Non-pigmented ciliary epithelial cell (primary cell): ENCODE measurements at regions not wholly inside any gene's neighbourhood (a gene's known extent, or its start where the extent isn't known, plus 50 kb on each side); places are given as distances from the start of the nearest gene placed in this dataset.

Experiments
- DNase-seq: peaks from one replicate; pipeline ENCODE4 v3.0.0-alpha.2; 2010; ENCODE audit warnings: low read depth

DNA sequence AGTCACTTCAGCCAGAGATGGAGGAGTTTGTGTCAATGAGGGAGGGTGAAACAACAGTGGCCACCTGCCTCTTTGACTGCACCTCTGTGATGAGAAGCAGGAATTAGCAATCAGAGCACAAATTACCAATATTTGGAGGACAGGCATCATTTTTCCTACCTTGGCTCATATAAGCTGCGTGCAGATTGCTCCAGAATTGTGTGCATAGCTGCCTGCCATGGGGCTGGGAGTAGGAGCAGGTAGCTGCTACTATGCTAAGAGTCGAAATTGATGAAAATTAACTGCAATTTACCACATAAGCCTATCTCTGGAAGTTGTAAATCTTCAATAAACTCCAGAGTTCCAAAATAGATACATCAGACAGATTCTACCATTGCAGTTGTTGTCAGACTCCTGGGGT lies 167.5 kb upstream of the HTR2A start:
- DNase-seq: no peak

DNA sequence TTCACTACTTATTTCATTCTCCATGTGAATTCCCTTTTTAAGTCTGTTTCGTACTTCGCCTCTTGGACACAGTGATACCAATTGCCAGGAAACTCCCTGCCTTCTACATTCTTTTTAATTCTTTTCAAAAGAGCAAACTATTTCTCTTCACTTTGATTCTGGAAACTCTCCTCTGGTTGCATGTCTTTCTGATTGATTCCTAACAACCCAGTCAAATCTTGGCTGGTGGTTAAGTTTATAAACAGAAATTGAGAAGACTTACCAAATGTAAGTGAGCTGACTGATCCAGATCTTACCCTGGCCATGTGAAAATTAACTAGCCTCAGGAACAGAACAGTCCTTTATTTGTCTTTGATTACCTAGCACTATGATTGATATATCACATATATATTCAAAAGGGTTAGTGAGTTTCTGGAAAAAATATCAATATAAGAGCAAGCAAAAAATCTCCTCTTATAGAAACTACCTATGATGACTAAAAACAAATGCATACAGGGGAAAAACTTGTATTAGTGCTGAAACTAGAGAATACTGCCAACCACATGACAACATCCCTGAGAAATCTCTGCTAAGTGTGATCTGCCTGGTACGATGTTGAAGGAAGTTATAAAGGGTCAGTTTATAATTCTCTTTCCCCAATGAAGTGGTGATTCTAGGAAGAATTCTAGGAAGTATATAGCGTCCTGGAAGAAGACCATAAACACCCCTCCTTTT lies 152.6 kb upstream of the HTR2A start:
- no peak for DNase-seq

DNA sequence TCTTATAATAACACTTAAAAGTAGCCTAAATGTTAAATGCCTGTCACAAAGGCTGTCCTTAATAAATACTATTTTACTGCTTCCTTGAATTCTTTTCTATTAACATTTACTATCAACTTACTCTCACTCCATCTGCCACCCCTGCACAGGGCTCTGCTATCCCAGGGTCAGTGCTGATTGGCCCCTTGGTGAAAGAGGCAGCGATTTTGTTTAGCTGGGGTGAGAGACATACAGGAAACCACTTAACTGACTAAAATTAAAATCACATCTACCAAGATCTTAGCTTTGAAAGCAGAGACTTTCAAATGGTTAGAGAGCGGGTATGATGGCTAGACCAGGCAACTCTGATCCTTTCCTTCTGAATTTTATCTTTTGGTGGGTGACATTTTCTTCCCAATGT lies 149.9 kb upstream of the HTR2A start:
- DNase-seq: no peak

DNA sequence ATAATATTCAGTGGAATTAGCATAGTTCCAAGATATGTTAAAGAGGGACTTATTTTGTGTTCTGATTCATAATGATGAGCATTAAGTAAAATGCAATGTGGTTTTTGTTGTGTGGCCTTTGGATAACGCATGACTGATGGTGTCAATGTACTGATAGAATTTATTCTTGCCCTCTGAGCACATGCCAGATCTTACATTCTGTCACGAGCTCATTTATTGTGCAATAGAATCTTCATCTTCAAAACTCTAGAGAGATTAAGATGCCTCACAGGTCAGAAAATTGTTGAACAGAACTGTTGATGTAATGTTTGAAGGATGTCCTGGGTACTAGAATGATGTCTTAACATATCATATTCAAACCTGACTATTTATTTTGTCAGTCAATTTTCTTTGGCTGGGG lies 148.0 kb upstream of the HTR2A start:
- no peak for DNase-seq

DNA sequence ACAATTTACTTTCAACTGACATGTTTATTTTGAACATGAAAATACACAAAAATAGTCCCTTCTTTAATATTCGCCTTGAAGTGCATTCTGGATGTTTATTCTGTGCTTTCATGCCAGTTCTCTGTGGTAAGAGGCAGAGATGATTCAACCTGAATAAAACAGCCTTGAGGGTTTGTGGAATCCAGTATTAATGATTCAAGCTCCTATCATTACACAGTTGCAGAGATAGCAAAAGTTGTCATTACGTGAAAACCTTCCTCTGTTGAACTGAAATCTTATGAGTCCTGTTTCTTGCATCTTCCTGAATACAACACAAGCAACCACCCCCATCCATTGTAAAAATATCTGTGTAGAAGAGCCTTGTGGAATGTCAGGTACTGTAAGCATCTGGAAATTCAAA lies 142.3 kb upstream of the HTR2A start:
- peak; percentile 71 for DNase-seq

DNA sequence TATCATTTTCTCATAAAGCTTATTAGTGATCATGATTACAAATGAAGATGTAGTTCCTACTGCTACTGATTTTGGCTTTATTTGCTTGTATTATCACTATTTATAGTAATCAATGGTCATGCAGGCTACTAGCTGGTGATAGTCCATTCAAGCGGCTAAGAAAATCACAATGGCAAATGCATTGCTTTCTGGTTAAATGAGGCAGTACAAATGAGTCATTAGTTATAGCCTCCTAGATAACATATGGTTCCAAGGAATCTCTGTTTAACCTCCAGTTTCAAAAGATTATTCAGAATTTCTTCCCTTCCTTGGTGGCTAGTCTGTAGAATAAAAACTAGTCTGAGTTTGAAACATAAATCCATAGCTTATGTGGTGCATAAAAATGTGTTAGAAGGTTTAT lies 141.3 kb upstream of the HTR2A start:
- peak; percentile 19 for DNase-seq

DNA sequence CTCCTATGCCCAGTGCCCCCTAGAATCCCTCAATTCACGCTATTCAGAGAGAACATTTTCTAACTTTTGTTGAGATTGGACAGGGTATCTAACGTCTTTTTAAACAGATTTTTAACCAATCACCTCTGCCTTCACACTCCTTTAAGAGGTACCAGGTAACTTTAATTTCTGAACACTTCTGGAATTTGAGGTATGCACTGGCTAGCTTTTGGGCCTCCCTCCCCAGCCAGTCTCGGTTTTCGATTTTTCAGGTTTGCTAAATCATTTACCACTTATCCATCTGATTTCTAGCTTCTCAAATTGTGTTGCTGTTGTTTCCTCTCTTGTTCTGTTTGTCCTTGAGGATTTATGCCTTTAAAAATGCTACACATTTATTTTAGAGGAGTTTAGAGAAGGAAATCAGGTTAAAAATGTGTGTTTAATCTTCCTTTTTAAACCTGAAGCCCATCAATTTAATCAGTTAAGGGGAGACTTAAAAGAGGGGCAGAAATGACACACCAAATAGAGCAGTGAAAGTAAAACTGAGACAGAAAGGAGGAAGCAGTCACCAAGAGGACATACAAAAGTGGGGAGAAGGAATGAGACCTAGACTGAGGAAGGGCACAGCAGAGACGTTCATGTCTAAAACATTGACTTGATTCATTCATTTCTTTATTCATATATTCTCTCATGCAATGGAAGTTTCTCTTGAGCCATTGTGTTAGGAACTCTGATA lies 139.6 kb upstream of the HTR2A start:
- DNase-seq: no peak

DNA sequence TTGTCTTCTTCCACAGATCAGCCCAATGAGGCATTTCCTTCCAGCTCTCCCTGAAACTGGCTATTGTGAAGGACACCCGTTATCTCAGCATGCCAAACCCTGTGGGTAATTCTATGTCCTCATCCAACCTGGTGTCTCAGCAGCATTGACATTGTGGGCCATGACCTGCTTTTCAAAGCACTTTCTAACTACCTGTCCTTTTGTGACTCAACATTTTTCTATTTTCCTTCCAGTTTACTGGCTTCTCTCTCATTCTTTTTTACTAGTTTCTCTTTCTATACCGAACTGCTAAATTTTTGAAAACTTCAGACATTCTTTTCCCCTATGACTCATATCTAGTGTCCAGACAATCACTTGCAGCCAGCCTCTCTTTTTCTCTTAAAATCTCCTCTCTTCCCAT lies 136.4 kb upstream of the HTR2A start:
- DNase-seq: peak; percentile 23

DNA sequence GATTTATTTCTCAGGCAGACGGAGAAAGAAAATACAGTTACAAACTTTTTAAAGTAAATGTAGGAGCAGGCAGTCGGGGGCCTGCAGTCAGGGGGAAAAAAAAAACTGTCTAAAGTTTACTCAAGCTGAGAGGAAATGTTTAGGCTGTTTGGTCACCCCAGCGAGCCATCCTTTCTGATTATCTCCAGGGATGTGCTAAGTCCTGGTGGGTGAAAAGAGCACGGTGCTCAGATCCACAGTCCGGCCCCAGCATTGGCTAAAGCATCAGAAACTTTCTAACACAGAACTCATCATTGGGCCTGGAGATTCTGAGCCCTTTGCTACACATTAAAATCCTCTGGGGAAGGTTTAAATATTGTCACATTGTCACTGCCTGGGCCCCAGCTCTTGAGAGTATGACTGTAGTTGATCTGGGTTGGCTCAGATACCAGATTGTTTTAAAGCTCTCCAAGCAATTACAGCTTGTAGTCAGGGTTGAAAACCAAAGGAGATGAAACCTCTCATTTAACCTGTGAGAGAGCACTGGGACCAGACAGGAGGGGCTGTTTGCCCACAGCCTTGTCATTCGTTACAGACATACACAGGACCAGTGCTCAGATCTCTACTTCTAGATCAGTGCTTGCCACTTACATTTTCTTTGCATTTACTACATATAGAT lies 131.1 kb upstream of the HTR2A start:
- no peak for DNase-seq

DNA sequence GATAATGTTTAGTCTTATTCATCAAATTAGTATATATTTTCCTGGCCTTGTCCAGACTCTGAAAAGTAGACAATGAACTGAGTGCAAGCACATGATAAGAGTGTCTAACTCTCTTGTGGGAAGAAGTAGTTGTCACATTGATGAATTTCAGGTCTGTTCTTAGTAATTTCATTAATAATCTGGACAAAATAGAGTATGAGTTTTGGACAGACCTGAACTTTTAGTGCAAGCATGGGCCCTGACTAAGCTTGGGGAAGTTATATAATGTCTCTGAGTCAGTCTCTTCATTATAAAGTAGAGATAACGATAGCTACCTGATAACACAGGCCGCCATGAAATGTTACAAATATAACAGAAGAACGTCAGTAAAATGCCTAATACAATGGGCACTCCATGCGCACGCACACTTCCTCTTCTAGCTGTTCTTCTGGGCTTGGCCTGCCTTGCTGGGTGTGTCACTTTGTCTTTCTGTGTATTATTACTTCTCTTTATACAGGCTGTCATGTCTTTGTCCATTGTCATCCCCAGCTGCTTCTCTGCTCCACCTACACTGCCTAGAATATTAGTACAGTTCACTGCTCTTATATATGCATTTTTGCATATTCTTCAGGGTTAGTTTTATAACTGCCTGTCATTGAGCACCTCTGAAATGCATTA lies 129.1 kb upstream of the HTR2A start:
- DNase-seq: no peak

DNA sequence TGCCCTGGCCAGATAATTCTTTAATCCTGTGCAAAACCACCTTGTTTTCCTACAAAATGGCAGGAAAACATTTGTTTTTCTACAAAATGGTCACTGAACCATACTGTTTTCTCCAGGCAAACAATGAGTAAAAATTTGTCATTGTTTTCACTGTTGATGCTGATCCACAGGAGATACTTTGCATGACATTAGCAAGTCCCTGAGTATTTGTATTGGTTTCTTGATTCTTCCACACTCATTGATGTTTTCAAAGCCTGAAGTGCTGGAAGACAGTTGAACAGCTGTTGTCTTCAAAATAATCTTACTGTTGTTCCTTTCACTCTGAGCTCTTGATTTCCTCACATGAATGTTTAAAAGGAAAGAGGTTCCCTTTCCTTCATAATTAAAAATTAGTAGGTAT lies 123.1 kb upstream of the HTR2A start:
- no peak for DNase-seq

DNA sequence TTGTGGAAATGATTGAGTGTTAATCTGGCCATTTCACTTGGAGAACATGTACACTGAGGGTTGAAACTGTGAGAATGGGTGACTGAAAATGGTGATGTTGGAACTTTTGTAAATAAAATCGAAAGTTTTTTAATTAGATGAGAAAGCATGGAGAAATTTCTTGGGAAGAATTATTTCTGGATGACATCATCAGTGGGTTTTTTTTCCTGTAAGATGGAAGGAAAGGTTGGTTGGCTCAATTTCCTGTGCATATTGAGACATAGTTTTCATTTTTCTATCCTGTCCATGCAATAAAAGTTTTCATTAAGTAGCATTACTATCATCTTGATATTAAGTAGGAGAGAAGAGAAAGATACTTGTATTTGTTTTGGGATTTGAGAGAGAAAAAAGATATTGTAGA lies 120.6 kb upstream of the HTR2A start:
- DNase-seq: no peak

DNA sequence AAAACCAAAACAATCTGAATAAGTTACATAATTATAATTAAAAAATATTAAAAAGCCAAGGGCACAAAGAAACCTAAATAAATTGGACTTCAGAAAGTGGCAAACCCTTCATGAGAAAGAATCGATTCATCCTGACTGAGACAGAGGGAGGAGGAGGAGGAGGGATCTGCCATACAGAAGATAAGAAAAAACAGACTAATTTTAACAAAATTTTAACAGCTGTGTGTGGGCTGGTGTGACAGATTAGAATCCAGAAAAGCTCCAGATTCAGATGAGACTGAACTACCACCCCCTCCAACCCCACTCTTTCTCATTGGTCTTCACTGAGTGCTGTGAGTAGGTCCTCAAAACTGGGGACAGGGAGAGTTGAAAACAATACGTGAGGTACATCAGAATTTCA lies 111.5 kb upstream of the HTR2A start:
- no peak for DNase-seq

DNA sequence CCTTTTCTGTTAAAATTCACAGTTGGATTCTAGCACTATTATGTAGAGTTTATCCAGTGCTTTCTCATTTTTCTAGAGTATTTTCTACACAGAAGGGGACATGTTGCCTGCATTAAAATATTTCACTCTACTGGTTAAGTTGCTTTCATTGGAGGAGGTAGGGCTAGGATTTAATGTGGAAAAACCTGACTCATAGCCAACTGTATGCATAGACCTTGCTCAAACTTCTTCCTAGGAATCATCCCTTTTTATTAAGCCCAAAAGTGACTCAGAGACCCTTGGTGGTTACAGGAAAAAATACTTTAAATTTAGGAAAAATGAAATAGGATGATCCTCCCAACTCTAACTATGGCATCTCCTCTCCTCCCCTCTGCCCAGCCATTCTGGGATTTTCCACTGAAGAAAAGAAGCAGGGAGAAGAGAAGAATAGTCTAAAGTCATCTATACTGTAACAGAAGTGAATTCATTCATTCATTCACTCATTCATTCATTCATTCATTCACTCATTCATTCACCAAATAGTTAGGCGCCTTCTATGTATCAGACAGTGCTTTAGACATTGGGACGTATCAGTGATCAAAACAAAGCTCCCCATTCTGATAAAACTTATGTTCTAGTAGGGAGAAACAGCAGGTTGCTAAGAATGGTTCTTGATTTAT lies 109.0 kb upstream of the HTR2A start:
- no peak for DNase-seq

DNA sequence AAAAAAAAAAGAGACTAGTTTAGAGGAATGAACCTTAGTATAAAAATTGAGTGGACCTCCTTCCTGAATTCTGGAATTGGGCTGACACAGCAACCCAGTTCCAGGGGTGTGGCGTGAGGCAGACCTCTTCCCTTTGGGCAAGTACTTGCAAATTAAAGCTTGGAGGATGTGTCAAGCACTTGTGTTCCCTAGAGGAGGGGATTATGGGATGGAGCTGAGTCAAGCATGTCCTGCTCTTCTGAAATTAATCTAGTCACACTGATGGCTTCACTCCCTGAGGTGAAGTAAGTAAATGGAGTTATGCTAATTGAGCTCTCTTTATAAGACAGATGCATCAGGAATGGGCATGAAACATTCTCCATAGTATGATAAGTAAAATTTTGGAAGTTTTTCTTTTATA lies 107.7 kb upstream of the HTR2A start:
- no peak for DNase-seq

DNA sequence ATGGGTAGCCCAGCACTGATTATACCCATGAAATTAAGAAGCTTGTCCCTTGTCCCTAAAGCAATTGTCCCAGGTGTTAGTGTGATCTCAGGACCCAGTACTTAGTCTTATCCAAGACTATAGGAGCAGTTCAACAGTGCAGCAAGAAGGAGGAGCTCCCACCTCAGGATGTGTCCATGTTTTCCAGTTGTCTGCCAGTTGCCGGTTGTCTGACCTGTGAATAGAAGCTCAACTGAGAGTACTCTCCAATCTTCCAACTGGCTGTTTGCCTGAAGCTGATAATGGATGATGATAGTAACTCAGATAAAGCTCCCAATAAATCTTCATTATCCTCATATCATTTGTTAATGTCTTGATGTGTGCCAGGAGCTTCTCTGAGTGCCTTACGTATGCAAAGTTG lies 107.2 kb upstream of the HTR2A start:
- no peak for DNase-seq

DNA sequence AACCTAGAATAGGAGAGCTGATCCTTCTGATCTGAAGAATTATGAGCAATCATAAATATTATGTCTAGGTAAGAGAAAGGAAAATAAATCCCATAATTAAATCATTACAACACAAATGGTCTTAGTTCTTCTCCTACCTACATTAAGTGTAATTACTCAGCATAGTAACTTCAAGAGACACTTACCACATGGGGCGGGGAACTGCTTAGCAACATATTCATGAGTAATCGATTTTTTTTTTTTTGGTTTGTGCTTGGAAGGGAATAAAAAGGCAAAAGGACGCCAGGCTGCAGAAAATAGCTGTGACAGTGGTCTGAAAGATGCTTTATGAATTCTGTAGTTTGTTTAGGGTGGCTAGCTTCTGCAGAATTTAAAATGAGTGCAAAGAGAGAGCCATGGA lies 103.3 kb upstream of the HTR2A start:
- no peak for DNase-seq

DNA sequence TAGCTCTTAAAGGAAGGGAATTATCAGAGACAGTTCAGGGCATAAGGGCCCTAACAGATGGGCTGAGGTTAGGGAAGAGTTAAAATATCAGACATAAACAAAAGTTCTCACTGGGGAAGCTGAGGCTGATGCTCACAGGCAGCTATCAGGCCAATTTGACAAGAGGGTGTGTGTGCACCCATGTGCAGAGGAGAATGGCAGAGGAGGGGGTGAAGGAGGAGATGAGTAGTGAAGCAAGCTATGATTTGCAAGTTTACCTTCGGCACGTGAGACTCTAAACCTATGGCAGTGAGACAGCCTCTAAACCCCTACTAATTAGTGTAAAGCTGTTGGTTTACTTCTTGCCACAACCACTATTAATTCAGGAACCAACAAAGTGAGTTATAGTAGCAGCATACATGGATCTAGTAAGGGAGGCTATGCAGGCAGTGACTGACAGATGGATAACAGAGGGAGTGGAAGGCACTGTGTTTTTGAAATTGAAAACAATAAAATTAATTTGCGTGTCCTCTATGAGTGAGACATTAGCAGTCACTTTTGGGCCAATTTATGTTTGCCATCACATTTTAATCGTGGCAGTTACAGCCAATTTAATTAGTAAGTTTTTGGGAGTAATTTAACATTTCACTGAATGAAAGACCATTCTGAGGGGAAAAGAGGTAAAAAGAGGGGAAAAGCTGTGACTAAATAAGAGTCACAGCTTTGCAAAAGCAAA lies 99.6 kb upstream of the HTR2A start:
- no peak for DNase-seq

DNA sequence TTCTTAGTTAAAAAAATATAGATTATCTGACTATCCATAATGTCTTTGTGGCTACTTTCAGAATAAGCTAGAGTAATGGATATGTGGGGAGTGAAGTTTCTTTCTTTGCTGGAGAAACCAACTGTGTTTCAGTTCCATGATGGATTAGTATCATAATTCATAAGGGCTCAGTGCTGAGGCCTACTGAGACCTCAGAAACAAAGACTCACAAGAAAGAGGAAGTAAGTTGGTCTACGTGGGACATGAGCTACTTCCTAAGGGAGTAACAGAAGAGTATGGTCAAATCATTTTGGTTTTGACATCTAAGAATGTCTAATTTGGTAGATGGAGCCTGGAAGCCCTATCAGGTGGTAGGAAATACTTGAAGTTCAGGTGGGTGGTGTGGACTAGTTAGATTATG lies 99.0 kb upstream of the HTR2A start:
- no peak for DNase-seq

DNA sequence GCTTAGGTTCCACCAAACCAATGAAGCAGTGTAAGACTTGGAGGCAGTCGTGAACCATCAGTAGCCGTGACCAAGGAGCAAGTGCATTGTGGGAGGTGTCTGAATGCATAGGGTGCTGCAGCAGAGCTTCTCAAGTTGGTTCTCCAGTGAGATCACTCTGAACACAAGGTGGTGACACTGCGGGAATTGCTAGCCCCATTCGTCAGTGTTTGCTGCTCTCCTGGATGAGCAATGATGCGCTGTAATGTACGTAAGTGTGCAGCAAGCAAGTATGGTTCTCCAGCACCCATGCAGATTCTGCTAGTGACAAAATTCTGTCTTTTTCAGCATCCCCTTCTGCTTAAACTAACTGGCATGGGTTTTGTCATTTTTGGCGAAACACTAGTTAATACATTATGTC lies 97.6 kb upstream of the HTR2A start:
- no peak for DNase-seq

DNA sequence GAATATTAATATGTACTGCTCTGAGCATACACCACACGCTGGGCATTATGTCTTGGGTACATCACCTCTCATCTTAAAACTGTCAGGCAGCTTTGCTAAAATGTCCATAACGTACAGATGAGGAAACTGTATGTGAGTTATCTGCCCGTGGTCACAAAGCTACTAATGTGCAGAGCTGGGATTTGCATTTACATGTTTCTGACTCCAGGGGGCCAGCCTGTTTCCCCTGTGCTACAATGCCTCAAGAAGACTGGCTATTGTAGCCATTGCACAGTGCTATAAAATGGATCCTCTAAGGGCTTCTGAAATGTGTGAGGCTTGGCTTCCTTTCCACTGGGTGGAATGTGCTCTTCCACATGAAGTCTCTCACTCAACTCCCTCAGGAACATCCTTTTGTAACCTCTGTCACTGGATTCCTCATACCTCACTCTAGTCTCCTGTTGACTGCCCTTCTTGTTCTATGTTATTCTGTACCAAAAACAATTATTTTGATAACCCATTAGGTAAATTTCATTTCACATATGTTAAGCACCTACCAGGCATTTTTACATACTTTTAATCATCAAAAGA lies 95.6 kb upstream of the HTR2A start:
- no peak for DNase-seq
